Heart left ventricle (tissue), 13 donors: ENCODE measurements at regions not wholly inside any gene's neighbourhood (a gene's known extent, or its start where the extent isn't known, plus 50 kb on each side); places are given as distances from the start of the nearest gene placed in this dataset.

Experiments used
- POLR2A ChIP-seq, 2 donors: fragments of 450-650 bp; IDR thresholded peaks; one replicate each; pipeline ENCODE4 v1.6.1; 2017; ENCODE audit warnings: antibody characterized with exemption in 2 of 2, mild to moderate bottlenecking in 2 of 2, moderate library complexity in 2 of 2
- TF ChIP-seq, protein P1 (sequence below), 12 donors: fragments of 200-600 bp; sonication (generic) in 4 of 12; IDR thresholded peaks; one replicate each; pipeline versions ENCODE4 v1.5.0 to v1.8.0; 2018 to 2022; ENCODE audit warnings: antibody characterized with exemption in 12 of 12, mild to moderate bottlenecking in 5 of 12
- donor health status: ischemic (EF 13 %, LVEDD 7.1; RV severe dilation, severe dysfunction).
- donor health status: DM: no; HTN: yes; CAD: no.
- donor health status: DM: no; HTN: no; CAD: no.
- donor health status: ischemic (EF 25% LVEDD 6.9; RV normal size, moderate dysfunction).
- donor health status: ischemic (EF 25% LVEDD 5.7; RV mildly dilated, moderate dysfunction).
- donor health status: ischemic (EF 35%, LVEDD 5.7; RV mildly dilated, moderate dysfunction).
- donor health status: nonischemic (EF 11% LVEDD 7.7; RV severe dilation, severe dysfunction).
- donor health status: DM: yes; HTN: yes; CAD: no.
- donor health status: PGD.
- donor health status: ischemic (EF 29% LVEDD 5.4; RV normal size, mild dysfunction).
- donor health status: nonischemic (EF 23%, LVEDD 6.1; RV moderate dilation, normal function).

DNA sequence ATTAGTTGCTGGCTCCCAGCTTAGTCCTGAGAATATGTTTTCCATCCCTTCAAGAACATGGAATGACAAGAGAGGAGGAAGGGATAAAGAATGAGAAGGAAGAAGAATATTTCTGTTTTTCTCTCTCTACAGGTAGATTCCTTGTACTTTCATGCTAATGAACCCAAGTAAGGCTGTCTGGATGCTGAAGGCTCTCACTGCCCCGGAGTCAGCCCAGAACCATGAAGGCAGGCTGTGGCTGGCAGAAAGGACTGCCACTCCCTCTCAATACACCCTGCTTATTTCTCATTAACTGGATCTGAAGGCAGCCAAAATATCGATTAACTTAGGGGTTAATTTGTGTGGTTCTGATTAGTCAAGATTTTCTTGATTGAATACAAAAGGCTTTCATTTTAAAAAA, 93.1 kb upstream of the NPAS2 start:
- TF ChIP-seq, protein P1, sequence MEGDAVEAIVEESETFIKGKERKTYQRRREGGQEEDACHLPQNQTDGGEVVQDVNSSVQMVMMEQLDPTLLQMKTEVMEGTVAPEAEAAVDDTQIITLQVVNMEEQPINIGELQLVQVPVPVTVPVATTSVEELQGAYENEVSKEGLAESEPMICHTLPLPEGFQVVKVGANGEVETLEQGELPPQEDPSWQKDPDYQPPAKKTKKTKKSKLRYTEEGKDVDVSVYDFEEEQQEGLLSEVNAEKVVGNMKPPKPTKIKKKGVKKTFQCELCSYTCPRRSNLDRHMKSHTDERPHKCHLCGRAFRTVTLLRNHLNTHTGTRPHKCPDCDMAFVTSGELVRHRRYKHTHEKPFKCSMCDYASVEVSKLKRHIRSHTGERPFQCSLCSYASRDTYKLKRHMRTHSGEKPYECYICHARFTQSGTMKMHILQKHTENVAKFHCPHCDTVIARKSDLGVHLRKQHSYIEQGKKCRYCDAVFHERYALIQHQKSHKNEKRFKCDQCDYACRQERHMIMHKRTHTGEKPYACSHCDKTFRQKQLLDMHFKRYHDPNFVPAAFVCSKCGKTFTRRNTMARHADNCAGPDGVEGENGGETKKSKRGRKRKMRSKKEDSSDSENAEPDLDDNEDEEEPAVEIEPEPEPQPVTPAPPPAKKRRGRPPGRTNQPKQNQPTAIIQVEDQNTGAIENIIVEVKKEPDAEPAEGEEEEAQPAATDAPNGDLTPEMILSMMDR (IDR thresholded peaks at IDR 0.05): no peak
- no peak for TF ChIP-seq POLR2A (IDR thresholded peaks at IDR 0.05)
